HepG2 (cell line): ENCODE measurements at regions not wholly inside any gene's neighbourhood (a gene's known extent, or its start where the extent isn't known, plus 50 kb on each side); places are given as distances from the start of the nearest gene placed in this dataset.

ENCODE experiments used
- ATAC-seq: fragments of 200-7000 bp; cut with Tn5 transposase; 3 replicates; pipeline ENCODE4 v1.9.1; 2020; ENCODE audit warnings: mild to moderate bottlenecking, moderate library complexity
- BruUV-seq: library from RNA; stranded (reverse); fragments of 400-500 nt; replicated peaks from 2 replicates; lab custom pipeline; 2021; lab: Mats Ljungman, UMichigan
- CTCF ChIA-PET: fragments of 300-600 bp; formaldehyde crosslinking; extraction: SDS; loops from one replicate; lab custom pipeline; 2021; ENCODE audit warnings: low total read pairs, inconsistent platforms, low intra/inter-chr PET ratio; lab: Yijun Ruan, JAX
- POLR2A ChIA-PET: fragments of 350-600 bp; sonication (Branson Sonifier 250); formaldehyde crosslinking; loops from one replicate; lab custom pipeline; 2020; ENCODE audit warnings: antibody characterized with exemption, inconsistent platforms; lab: Yijun Ruan, JAX
- DNase-seq: peaks from one replicate; pipeline ENCODE4 v3.0.0-alpha.2; 2015; ENCODE audit warnings: low spot score
- FAIRE-seq: peaks from 3 replicates; lab custom pipeline; 2011; peaks lifted over from hg19 to GRCh38; lab: Jason Lieb, UNC
- H2AFZ ChIP-seq: one replicate; pipeline ENCODE4 v1.6.1; 2011; ENCODE audit warnings: low read length, inconsistent platforms
- H3K27ac ChIP-seq: fragments of 300-600 bp; 3 replicates; pipeline ENCODE4 v1.8.0; 2011; ENCODE audit warnings: mixed run types, mild to moderate bottlenecking, mixed read lengths, low read length, inconsistent platforms; ENCODE audit not compliant: insufficient read depth; ENCODE audit errors: extremely low read length
- H3K27me3 ChIP-seq, 2 experiments: fragments of 200-600 bp in 1 of 2; 2 replicates in 1 of 2; 3 replicates in 1 of 2; pipeline versions ENCODE4 v1.6.0 to v1.8.0; 2011; ENCODE audit warnings: low read length in 2 of 2, mild to moderate bottlenecking in 2 of 2, moderate library complexity in 2 of 2, inconsistent platforms in 1 of 2; ENCODE audit not compliant: insufficient read depth in 2 of 2, control insufficient read depth in 1 of 2
- H3K36me3 ChIP-seq, 2 experiments: fragments of 200-600 bp in 1 of 2; replicated peaks in 1 of 2; 2 replicates in 1 of 2; 3 replicates in 1 of 2; pipeline versions ENCODE4 v1.5.1 to v1.8.0; 2011; ENCODE audit warnings: low read length in 2 of 2, inconsistent platforms in 1 of 2; ENCODE audit not compliant: insufficient read depth in 2 of 2, control insufficient read depth in 1 of 2
- H3K4me1 ChIP-seq: 2 replicates; pipeline ENCODE4 v1.5.1; 2012; ENCODE audit warnings: low read length, inconsistent platforms; ENCODE audit not compliant: insufficient read depth
- H3K4me2 ChIP-seq: 2 replicates; pipeline ENCODE4 v1.6.0; 2011; ENCODE audit warnings: low read depth, low read length, inconsistent platforms
- H3K4me3 ChIP-seq, 3 experiments: fragments of 200-600 bp in 1 of 3; sonication (generic), shearing (Covaris generic) in 1 of 3; replicated peaks in 1 of 3; 2 replicates each; pipeline ENCODE4 v1.5.1; 2011 to 2016; ENCODE audit warnings: low read length in 3 of 3, inconsistent platforms in 2 of 3, low read depth in 2 of 3, mild to moderate bottlenecking in 2 of 3, control low read depth in 1 of 3, mixed read lengths in 1 of 3; ENCODE audit not compliant: insufficient read depth in 1 of 3
- H3K79me2 ChIP-seq: one replicate; pipeline ENCODE4 v1.6.1; 2011; ENCODE audit warnings: low read length, inconsistent platforms; ENCODE audit not compliant: insufficient read depth
- H3K9ac ChIP-seq: 2 replicates; pipeline ENCODE4 v1.6.0; 2011; ENCODE audit warnings: mild to moderate bottlenecking, low read depth, low read length, inconsistent platforms; ENCODE audit not compliant: insufficient read depth
- H3K9me3 ChIP-seq: 2 replicates; pipeline ENCODE4 v1.5.1; 2012; ENCODE audit warnings: mild to moderate bottlenecking, low read length
- H4K20me1 ChIP-seq: 2 replicates; pipeline ENCODE4 v1.6.0; 2011; ENCODE audit warnings: inconsistent platforms, mild to moderate bottlenecking, low read length, moderate library complexity; ENCODE audit not compliant: insufficient read depth
- BHLHE40 ChIP-seq: IDR thresholded peaks from 2 replicates; pipeline ENCODE4 v1.6.1; 2011; ENCODE audit warnings: low read length, improper control_type of control experiment
- DNMT3B ChIP-seq: conservative IDR thresholded peaks from 2 replicates; pipeline ENCODE4 v1.6.1; 2016; ENCODE audit warnings: missing biosample characterization, control low read depth
- HDAC1 ChIP-seq: sonication (generic); formaldehyde crosslinking; IDR thresholded peaks from 2 replicates; pipeline ENCODE4 v1.5.1; 2020; ENCODE audit warnings: mild to moderate bottlenecking, missing genetic modification reagents
- HDAC6 ChIP-seq: fragments of 200-600 bp; sonication (generic); IDR thresholded peaks from 2 replicates; pipeline ENCODE4 v1.7.0; 2017; ENCODE audit warnings: mild to moderate bottlenecking, antibody characterized with exemption, low read length, low read depth
- HNF4A ChIP-seq: sonication (generic); formaldehyde crosslinking; IDR thresholded peaks from 2 replicates; pipeline ENCODE4 v1.4.0; 2020; ENCODE audit warnings: missing genetic modification reagents
- JDP2 ChIP-seq: sonication (generic); formaldehyde crosslinking; IDR thresholded peaks from 2 replicates; pipeline ENCODE4 v1.8.1; 2022; ENCODE audit warnings: missing genetic modification reagents, borderline replicate concordance
- JUNB ChIP-seq: sonication (generic); formaldehyde crosslinking; IDR thresholded peaks from 2 replicates; pipeline ENCODE4 v1.8.0; 2022; ENCODE audit warnings: missing genetic modification reagents, mild to moderate bottlenecking, borderline replicate concordance
- MED8 ChIP-seq: sonication (generic); formaldehyde crosslinking; IDR thresholded peaks from 2 replicates; pipeline ENCODE4 v1.8.1; 2023; ENCODE audit warnings: mild to moderate bottlenecking, missing genetic modification reagents; ENCODE audit not compliant: insufficient replicate concordance
- MIXL1 ChIP-seq: IDR thresholded peaks from 2 replicates; pipeline ENCODE4 v1.6.1; 2016
- TP53 ChIP-seq: sonication (generic); formaldehyde crosslinking; conservative IDR thresholded peaks from 2 replicates; pipeline ENCODE4 v1.4.0; 2020; ENCODE audit warnings: missing genetic modification reagents
- ZBTB26 ChIP-seq: IDR thresholded peaks from 2 replicates; pipeline ENCODE4 v1.6.1; 2016; ENCODE audit warnings: missing compliant biosample characterization, missing genetic modification reagents, borderline replicate concordance
- ZNF619 ChIP-seq: sonication (generic); formaldehyde crosslinking; IDR thresholded peaks from 2 replicates; pipeline ENCODE4 v1.4.0; 2020; ENCODE audit warnings: mild to moderate bottlenecking, missing genetic modification reagents
- ZSCAN25 ChIP-seq: sonication (generic); formaldehyde crosslinking; IDR thresholded peaks from 2 replicates; pipeline ENCODE4 v1.8.0; 2022; ENCODE audit warnings: mild to moderate bottlenecking, missing genetic modification reagents
- WGBS: methylation state at CpG from one replicate; pipeline ENCODE4 v1.1.6; 2017; ENCODE audit warnings: low lambda C conversion rate; 5-methylcytosine and 5-hydroxymethylcytosine counted together
- in situ Hi-C: cut with HindIII; loops from 2 replicates; pipeline ENCODE4 v1.10.0; 2017; ENCODE audit warnings: low pct_unique_long_range_greater_than_20kb; ENCODE audit not compliant: extremely low pct_ligation_motif_present
- intact Hi-C: fragments of 100-400 bp; cut with micrococcal nuclease; formaldehyde crosslinking; loops from one replicate; pipeline ENCODE4 v1.10.0; 2022; ENCODE audit not compliant: unreplicated experiment
- TF ChIP-seq, protein P1 (sequence below): sonication (generic); formaldehyde crosslinking; IDR thresholded peaks from 2 replicates; pipeline ENCODE4 v1.4.0; 2020; ENCODE audit warnings: missing genetic modification reagents, borderline replicate concordance
- TF ChIP-seq, protein P2 (sequence below): sonication (generic); formaldehyde crosslinking; IDR thresholded peaks from 2 replicates; pipeline ENCODE4 v1.5.1; 2020; ENCODE audit warnings: mild to moderate bottlenecking, missing genetic modification reagents, borderline replicate concordance
- TF ChIP-seq, protein P3 (sequence below): sonication (generic); formaldehyde crosslinking; IDR thresholded peaks from 2 replicates; pipeline ENCODE4 v1.5.0; 2020; ENCODE audit warnings: missing genetic modification reagents

DNA sequence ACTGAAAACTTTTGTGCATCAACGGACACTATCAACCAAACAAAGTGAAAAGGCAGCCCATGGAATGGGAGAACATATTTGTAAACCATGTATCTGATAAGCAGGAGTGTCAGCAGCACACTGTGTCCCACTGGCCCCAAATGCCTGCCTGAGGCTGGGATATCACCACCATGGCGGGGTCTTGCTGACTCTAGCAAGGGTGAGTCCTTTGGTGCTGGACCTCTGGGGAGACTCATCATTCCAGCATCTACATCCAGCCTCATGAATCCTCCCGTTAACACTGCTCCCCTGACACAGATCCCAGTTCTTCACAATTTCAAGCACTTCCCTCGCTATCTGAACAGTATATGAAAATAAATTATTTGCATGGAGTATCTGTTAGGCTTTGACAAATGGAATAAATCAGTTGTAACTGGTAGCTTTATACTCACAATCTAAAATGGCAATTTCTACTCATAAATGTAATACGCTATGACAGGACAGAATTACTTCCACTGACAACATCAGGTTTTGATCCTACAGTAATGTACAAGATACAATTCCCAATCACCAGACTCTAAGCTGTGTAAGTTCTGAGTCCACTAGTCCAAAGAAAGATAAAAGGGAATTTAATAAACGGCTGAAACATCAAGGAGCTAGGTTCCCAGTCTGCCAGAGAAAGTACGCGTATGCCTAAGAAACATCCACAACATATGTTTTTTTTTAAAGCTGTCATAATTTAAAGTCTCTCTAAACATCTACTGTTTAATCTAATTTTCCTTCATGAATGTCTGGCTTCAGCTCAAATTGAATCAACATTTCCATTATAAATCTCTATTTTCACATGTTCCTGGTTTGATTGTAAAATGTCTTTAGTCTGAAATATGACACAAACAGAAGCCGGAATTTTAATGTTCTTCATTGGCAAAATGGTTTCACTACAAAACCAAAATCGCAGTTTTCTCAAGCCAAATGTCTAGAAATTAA, 95.1 kb downstream of the SIPA1L2 start:
- no peaks in the 10 kb centered on the region for H4K20me1 ChIP-seq
- no peak overlapping the region for H3K4me3 ChIP-seq
- in situ Hi-C loops = no loop called here
- no peak overlapping the region for H2AFZ ChIP-seq
- H3K9ac ChIP-seq = no peak overlapping the region
- no peak overlapping the region for H3K4me2 ChIP-seq
- no peak for DNase-seq
- H3K36me3 ChIP-seq = no peaks in the 10 kb centered on the region
- BruUV-seq = no TSS peak
- intact Hi-C loops = no loop called here
- WGBS = 23% methylated on average over 10 of the region's 10 CpGs
- CTCF ChIA-PET = no interaction called here
- FAIRE-seq = no peak
- no peaks in the 10 kb centered on the region for H3K79me2 ChIP-seq
- no peaks in the 10 kb centered on the region for H3K9me3 ChIP-seq
- no peaks in the 10 kb centered on the region for H3K4me1 ChIP-seq
- no peak for ATAC-seq
- H3K27me3 ChIP-seq = no peaks in the 10 kb centered on the region; a peak in 1 of 5 replicates
- POLR2A ChIA-PET = no interaction called here
- H3K27ac ChIP-seq = no peak overlapping the region
- TF ChIP-seq, protein P1, sequence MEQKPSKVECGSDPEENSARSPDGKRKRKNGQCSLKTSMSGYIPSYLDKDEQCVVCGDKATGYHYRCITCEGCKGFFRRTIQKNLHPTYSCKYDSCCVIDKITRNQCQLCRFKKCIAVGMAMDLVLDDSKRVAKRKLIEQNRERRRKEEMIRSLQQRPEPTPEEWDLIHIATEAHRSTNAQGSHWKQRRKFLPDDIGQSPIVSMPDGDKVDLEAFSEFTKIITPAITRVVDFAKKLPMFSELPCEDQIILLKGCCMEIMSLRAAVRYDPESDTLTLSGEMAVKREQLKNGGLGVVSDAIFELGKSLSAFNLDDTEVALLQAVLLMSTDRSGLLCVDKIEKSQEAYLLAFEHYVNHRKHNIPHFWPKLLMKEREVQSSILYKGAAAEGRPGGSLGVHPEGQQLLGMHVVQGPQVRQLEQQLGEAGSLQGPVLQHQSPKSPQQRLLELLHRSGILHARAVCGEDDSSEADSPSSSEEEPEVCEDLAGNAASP (CRISPR knock-in tag) = no peak
- TF ChIP-seq HNF4A (CRISPR knock-in tag) (no peak), ZSCAN25 (CRISPR knock-in tag) (no peak), HDAC6 (no peak), BHLHE40 (no peak), MIXL1 (no peak), MED8 (CRISPR knock-in tag) (no peak), ZNF619 (CRISPR knock-in tag) (no peak), JUNB (CRISPR knock-in tag) (no peak), HDAC1 (CRISPR knock-in tag) (no peak), DNMT3B (CRISPR knock-in tag) (no peak), ZBTB26 (CRISPR knock-in tag) (no peak), TP53 (CRISPR knock-in tag) (no peak), JDP2 (CRISPR knock-in tag) (no peak)
- TF ChIP-seq, protein P2, sequence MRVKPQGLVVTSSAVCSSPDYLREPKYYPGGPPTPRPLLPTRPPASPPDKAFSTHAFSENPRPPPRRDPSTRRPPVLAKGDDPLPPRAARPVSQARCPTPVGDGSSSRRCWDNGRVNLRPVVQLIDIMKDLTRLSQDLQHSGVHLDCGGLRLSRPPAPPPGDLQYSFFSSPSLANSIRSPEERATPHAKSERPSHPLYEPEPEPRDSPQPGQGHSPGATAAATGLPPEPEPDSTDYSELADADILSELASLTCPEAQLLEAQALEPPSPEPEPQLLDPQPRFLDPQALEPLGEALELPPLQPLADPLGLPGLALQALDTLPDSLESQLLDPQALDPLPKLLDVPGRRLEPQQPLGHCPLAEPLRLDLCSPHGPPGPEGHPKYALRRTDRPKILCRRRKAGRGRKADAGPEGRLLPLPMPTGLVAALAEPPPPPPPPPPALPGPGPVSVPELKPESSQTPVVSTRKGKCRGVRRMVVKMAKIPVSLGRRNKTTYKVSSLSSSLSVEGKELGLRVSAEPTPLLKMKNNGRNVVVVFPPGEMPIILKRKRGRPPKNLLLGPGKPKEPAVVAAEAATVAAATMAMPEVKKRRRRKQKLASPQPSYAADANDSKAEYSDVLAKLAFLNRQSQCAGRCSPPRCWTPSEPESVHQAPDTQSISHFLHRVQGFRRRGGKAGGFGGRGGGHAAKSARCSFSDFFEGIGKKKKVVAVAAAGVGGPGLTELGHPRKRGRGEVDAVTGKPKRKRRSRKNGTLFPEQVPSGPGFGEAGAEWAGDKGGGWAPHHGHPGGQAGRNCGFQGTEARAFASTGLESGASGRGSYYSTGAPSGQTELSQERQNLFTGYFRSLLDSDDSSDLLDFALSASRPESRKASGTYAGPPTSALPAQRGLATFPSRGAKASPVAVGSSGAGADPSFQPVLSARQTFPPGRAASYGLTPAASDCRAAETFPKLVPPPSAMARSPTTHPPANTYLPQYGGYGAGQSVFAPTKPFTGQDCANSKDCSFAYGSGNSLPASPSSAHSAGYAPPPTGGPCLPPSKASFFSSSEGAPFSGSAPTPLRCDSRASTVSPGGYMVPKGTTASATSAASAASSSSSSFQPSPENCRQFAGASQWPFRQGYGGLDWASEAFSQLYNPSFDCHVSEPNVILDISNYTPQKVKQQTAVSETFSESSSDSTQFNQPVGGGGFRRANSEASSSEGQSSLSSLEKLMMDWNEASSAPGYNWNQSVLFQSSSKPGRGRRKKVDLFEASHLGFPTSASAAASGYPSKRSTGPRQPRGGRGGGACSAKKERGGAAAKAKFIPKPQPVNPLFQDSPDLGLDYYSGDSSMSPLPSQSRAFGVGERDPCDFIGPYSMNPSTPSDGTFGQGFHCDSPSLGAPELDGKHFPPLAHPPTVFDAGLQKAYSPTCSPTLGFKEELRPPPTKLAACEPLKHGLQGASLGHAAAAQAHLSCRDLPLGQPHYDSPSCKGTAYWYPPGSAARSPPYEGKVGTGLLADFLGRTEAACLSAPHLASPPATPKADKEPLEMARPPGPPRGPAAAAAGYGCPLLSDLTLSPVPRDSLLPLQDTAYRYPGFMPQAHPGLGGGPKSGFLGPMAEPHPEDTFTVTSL (CRISPR knock-in tag) = no peak
- TF ChIP-seq, protein P3, sequence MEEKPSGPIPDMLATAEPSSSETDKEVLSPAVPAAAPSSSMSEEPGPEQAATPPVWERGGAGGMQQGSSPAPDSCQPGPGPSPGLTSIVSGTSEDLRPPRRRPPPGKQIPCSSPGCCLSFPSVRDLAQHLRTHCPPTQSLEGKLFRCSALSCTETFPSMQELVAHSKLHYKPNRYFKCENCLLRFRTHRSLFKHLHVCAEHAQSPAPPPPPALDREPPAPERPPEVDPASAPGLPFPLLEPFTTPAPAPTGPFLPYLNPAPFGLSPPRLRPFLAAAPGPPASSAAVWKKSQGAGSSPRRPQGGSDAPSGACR (CRISPR knock-in tag) = no peak
